CD4-positive, alpha-beta T cell treated with Interleukin-10 for 1 hour (primary cell): ENCODE measurements at regions not wholly inside any gene's neighbourhood (a gene's known extent, or its start where the extent isn't known, plus 50 kb on each side); places are given as distances from the start of the nearest gene placed in this dataset.
"Not testable (repeated sequence)": the region's sequence is repeated elsewhere in the genome, so short reads cannot be mapped to it uniquely, and the experiment has no call there.

Experiments used
- DNase-seq: peaks from one replicate; pipeline ENCODE4 v3.0.0-alpha.2; 2020

DNA sequence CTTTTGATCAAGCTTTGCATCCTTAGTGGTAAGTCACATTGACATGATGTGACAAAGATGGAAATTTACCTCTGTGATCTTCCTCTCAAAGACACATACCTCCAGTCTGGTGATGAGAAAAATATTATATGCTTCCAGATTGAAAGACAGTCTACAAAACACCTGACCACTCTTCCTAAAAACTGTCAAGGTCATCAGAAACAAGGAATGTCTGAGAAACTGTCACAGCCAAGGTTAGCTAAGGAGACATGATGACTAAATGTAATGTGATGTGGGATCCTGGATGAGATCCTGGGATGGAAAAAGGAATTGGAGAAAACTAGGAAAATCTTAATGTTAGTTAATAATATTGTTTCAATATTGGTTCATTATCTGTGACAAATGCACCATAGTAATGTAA, 226.6 kb upstream of the ST6GAL2 start:
- DNase-seq, result no peak

DNA sequence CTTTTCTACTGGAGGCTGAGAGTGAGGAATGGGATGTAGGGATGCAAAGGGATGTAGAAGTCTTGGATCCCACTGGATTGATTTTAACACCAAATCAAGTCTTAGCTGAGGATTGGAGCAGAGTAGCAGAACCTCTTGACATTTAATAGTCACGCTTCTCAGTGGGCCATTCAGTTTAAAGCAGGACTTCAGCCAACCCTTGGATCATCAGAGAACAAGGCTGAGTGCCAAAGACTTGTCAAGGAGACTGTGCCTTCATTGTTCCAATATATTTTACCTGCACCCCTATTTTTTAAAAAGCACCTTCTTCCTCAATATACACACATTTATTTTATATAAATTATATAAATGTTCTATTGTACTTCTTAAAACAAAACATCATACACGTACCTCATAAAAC, 242.4 kb upstream of the ST6GAL2 start:
- no peak for DNase-seq

DNA sequence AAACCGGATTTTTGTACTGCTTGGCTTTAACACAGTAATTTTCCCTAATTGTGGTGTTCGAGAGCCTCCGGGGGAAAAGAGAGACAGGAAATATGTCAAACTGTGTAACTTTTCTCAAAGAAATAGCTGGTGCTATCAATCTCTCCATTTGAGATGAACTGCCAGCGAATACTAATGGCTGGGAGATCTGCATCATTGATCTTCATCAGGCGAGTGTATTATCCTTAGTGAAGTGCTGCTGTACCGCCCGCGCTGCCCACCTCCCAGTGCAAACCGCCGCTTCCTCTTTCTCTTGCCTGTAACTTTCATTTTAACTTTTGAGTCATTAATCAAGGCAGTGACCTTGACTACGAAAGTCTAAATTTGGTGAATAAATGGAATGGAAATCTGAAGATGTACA, 246.1 kb upstream of the ST6GAL2 start:
- DNase-seq, result no peak

DNA sequence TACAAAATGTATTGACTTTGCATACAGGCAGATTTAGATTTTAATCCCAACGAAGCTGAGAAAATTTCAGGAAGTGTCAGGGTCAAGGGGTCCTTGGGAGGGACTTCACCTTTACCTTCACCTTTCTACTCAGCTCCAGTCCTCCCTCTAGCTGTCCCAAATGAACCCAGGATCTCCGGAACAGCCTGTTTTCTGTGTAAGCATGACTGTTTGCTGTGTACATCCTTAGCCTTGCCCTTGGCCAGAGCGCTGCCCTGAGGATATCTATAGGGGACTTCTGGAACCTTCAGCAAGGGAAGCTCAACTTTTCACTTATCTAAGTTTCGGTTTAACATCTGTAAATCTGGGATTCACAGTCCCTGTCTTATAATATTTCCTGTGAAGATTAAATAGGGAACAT, 246.8 kb upstream of the ST6GAL2 start:
- no peak for DNase-seq

DNA sequence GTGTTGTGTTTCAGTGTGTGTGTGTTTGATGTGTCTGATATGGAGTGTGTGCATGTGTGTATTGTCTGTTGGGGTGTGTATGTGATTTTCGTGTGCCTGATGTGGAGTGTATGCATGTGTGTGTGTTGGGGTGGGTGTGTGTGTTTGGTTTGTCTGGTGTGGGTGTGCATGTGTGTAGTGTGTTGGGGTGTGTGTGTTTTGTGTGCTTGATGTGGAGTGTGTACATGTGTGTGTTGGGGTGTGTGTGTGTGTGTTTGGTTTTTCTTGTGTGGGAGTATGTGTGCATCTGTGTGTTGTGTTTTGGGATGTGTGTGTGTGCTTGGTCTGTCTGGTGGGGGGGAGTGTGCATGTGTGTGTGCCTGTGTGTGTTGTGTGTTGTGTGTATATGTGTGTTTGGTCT, 247.4 kb upstream of the ST6GAL2 start:
- DNase-seq, result no peak

DNA sequence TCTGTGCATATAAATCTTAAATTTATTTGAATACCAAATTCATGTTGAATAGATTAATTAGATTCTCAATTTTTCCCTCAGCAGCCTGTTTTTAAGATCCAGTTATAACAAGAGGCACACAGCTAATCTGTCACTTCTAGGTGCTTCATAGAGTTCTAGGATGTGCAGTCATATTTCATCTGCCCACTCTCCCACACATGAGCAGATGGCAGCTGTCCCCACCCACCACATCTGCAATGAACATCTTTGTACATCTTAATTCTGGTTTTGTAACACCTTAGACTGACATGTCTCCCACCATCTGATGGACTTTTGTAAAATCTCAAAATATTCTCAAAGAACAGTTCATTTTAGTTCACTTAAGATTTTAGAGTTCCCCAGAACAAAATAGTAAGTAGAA, 250.8 kb upstream of the ST6GAL2 start:
- DNase-seq, result no peak

DNA sequence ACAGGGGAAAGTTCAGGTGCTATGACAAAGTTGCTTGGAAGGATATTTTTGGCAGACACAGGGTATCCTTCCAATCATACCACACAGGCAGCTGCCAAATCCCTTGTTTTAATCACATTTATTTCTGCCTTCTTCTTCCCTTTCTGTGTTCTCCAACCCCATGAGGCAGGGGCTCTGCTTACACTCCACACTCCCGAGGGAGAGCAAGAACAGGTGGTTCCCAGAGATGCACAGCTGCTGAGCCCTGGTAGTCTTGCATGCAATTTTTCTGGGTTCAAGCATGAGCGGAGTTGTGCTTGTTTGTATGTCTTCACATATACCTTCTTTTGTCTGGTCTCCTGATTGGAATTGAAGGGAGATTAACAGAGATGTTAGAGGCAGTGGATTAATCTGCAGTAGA, 251.7 kb upstream of the ST6GAL2 start:
- DNase-seq, result no peak

DNA sequence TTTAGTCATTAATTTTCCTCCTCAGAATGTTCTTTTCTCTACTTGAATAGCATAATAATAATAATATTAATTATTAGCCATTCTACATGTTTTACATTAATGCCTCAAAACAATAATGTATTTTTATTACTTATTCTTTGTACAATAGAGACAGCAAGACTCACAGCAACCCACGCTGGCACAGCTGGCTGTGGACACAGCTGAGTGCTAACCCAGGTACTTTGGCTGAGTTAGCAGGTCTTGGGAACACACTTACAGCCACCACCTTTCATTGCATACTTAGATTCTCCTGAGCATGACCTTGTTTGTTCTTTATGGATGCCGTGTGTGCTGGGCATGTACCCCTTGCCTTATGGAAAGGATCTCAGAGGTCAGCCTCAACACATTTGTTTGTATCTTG, 260.2 kb upstream of the ST6GAL2 start:
- DNase-seq, result no peak

DNA sequence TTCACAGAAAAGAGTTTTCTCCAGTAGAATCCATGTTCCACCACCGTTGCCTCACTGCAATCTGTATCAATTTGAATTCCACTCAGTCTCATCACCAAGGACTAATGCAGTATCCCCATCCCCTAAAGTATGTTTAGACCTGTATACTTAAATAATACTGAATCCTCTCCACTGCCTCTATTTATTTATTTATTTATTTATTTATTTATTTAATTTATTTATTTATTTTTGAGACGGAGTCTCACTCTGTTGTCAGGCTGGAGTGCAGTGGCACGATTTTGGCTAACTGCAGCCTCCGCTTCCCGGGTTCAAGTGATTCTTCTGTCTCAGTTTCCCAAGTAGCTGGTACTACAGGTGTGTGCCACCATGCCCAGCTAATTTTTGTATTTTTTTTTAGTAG, 260.7 kb upstream of the ST6GAL2 start:
- not testable (repeated sequence) for DNase-seq

DNA sequence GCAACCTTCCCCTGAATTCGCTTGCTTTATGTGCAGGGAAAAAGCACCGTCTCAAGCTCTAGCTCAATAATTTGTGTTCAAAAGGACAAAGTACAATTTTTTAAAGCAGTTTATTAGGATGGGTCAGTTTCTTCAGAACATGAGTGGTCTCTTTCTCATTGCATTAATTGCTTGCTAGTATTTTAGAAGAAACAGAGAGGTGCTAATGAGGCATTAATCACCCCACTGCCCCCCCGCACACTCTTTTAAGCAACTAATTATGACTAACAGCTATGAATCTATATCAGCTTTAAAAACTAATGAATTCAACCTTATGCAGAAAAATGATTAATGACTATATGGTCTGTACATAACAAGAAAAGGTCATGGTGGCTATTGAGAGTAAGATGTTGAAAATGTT, 262.1 kb upstream of the ST6GAL2 start:
- no peak for DNase-seq

DNA sequence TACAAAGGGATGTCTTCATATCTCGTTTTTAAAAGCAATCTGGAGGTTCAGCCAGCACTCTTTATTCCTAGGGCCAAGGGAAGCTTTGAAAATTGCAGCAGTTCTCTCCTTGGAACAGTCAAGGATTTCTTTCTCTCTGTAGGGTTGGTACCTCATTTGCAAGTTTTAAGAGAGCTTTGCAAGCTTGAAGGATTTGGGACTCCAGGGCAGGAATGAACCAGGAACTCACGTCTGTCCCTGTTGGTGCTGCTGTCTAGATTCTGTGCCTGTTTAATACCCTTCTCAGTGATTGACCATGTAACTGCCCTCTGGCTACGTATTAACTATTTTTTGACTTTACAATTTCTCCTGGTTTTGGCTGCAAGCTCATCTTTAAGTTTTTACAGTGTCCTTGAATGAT, 262.5 kb upstream of the ST6GAL2 start:
- DNase-seq, result no peak

DNA sequence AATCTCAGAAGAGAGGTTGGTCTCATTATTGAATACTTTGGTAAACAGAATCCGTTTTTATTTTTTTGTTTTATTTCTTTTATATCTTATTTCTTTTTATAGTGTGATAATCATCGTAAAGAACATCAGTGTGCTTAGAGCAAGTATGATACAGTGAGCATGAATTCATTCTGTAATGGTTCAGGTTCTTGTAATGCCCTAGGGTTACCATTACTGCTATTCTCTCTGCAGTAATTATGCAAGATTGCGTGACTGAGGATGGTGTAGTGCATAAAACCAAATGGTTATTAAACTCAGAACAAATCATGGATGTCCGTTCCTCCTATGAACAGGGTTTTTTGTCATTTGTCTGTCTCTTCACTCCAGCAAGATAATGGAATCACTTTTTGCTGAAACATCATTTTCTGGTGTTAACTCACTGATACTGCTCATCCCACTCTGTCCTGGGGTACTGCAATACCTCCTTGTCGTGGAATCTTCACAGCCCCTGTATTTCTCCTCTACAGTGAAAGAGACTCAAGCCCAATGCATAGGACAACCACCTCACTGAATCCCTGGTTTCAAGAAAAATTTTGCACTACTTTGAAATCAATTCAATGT, 274.8 kb upstream of the ST6GAL2 start:
- DNase-seq, result no peak

DNA sequence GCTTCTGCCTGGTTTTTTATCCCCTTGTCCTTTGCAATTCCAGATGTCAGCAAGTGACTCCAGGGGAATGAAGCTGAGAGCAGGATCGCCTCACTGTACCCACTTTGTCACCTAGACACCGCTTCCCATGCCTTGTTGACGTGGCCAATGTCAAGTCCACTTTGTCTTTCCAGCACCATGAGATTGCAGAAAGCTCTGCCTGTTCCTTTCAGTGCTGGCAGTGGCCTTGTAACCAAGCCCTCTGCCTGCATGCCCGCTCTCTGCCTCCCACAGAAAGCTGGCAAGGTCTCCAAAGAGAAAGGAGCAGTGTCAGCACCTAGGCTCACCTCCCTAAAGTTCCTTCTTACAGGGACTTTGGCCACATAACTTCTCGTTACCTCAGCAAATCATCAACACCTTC, 282.2 kb upstream of the ST6GAL2 start:
- DNase-seq, result no peak

DNA sequence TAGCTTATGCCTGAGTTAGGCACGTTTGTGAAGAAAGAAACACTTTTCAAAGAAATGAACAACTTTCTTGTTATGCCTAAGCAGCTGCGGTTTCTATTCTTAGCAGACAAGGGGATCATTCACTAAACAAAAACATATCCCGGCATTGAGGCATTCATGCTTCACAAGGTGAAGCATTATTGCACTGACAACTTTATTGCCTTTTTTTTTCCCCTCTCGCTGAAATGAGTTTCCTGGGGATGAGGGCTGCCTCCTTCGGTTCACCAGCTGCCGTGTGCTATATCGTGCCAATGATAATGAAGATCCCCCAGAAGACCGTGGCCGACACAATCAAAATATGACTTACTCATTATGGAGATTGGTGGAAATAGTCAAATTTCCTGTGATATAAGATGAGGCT, 288.2 kb upstream of the ST6GAL2 start:
- no peak for DNase-seq

DNA sequence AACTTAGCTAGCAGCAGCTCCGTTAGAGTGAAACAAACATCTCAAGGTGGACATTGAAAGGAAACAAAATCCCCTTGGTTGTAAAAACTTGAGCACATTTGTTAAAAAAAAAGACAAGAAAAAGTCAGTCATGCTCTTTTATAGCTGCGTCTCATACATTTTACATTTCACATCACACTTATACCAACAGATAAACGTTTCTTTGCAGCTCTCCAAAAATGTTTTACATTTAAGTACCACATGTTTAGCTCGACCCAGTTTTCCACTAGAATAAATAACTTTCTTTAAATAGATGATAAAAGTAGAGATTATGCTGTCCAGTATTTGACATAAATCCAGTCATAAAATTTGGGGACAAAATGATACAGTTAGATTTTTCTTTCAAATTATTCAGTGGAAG, 297.0 kb upstream of the ST6GAL2 start:
- no peak for DNase-seq

DNA sequence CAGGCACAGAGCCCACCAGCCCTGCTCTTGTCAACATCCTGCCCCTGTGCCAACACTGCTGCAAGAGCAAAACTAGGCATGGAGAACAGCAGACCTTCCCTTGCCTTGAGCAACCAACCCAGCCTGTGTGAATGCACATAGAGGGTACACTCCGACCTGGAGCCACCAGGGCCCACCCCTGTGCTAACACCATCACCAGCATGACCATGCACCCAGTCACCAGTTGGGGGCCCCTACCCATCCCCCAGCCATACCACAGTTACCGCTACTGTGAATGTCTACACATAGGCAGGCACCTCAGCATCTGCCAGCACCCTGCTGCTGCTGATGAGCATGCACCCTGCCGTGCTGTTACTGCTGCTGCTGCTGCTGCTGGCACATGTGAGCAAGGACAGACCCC, 301.9 kb upstream of the ST6GAL2 start:
- no peak for DNase-seq

DNA sequence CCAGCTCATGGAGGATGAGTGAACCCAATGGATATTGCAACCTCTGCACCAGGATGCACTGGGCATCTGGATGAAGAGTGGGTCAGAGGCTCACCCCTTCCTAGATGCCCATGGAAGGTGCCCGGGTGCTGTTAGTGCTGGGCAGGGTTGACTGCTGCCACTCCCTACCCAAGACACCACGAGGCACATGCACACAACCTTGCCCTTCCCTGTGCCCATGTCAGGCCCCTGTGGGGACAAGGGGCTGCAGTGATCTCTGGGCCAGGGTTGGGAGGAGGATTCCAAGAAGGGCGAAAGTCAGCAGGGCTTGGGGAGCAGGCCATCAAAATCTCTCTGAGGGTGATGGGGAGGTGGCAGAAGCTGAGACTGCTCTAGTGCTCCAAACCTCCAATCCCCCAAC, 309.7 kb upstream of the ST6GAL2 start:
- DNase-seq, result no peak

DNA sequence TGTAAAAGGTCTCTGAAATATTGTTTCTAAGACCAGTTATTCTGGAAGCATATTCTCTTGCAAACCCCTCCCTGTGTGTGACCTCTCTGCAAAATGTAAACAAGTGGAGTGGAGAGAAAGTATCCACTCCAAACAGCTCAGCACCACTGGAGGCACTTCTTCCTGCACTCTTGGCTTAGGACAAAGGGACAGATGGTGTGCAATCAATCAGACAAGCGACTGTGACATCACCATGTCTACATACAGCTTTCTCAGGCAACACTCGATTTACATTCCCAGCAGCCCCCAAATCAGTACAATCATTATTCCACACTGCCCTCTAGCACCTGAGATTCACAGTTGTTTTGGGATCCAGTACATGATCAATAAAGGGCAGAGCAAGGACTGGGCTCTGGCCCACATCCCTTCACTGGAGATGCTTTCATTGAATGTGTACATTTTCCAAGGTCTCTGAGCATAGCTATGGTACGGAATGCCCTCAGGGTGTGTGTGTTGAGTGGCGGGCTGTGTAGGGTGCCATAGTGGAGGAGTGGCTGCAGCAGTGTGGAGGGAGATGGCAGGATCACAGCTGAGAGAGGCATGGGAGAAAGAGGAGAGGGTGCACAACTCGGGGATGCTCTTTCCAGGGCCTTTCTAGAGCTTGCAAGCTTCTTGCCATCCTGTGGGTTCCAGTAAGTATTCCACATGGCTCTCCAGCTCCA, 311.8 kb upstream of the ST6GAL2 start:
- no peak for DNase-seq

DNA sequence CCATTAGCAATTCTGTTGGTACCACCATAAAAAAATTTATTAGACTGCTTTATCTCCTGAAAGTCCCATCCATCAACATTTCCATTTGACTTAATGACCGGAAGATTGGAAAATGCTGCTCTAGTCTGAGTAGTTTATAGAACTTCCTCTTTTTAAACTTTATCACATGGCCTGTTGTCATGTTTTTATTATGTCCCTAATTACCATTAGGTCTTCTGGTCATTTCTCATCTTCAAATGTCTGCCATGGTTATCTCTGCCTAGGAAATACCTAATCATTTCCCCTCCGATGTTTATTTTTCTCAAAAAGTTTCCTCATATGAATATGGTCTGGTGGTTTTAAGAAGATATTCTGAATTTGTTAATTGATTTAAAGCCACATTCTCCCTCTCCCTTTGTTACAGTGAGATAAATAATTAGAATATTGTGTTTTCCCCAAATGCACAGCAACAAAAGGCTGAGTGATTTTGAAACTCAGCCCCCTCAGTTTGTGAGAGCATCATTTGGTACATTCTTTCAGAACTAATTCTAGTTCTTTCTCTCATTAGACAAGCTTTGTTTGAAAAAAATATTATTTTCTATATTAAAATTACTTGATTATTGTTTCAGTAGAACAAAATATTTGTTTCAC, 317.1 kb upstream of the ST6GAL2 start:
- no peak for DNase-seq

DNA sequence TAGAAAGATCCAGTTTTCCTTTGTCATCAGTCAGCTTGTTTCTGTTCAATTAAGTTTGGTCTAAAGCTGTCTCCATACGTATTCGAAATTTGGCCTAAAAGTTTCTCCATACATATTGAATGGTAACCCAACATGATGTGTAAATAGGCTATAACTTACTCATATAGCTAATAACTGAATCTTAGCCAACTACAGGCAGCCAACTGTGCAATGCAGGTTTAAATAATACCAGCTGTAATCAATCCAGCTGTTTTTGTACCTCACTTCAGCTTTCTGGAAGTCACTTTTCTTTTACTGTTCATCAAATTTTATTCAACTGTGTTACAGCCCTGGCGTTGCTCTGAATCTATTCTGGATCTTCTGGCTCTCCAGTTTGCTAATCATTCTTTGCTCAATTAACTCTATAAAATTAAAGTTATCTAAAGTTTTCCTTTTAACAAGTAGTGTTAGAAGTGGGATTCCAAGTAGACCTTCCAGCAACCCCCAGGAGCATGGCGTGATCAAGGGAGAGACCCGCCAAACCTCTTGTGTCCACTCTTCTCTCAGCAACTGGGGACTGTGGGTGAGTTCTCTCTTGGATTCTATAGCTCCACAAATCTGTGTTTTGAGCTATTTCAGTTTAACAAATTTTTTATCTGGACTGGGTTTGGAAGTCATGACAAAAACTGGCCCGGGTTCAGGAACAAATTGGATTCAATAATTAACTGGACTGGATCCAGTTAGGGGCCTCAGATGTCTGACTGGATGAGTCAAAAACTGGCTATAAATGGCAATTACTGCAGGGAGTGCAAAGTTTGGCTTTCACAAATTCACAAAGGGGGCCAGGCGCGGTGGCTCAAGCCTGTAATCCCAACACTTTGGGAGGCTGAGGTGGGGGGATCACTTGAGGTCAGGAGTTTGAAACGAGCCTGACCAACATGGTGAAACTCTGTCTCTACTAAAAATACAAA, 329.7 kb upstream of the ST6GAL2 start:
- no peak for DNase-seq

DNA sequence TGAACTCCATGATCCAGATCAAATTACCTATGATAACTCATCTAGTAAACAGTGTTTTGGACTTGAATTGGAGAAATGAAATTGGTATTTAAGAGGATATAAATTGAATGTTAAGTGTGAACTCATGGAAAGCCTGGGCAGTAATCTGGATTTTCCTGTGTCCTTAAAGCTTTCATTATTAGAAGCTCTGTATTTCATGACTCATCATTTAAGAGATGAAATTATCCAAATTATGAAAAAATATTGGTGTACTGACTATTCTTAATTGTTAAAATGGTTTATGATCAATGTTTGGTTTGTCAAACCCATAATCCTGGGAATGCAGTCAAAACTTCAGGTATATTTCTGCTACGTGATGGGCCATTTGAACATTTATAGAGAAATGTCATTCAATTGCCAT, 332.2 kb upstream of the ST6GAL2 start:
- no peak for DNase-seq

DNA sequence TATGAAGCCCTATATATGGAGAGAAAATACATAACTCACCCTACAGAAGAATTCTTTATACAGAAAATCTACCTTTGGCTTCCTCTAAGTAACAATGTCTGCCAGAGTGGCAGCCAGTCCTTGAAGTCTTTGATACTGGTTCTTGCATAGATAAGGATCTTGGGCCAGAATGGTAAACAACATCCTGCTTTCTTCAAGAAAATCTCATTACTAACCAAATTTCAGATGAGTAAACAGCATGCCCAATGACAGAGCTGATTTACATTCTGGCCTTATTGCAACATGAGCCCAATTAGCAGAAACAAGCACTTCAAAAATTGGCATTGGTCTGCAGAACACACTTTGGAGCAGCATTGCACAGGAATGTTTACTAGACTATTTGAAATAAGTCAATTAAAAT, 336.5 kb upstream of the ST6GAL2 start:
- no peak for DNase-seq

DNA sequence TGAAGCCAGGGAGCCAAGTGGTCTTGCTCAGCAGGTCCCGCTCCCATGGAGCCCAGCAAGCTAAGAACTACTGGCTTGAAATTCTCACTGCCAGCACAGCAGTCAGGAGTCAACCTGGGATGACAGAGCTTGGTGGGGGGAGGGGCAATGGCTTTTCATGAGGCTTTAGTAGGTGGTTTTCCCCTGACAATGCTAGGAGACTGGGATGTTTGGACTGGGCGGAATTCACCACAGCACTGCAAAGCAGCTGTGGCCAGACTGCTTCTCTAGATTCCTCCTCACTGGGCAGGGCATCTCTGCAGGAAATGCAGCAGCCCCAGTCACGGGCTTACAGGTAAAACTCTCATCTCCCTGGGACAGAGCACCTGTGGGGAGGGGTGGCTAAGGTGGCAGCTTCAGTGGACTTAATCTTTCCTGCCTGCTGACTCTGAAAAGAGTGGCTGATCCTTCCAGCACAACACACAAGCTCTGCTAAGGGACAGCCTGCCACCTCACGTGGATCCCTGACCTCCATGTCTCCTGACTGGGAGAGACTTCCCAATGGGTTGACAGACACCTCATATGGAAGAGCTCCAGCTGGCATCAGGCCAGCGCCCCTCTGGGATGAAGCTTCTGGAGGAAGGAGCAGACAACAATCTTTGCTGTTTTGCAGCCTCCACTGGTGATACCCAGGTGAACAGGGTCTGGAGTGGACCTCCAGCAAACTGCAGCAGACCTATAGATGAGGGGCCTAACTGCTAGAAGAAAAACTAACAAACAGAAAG, 349.7 kb upstream of the ST6GAL2 start:
- no peak for DNase-seq
